Tibial nerve (tissue), 4 donors: ENCODE measurements at regions not wholly inside any gene's neighbourhood (a gene's known extent, or its start where the extent isn't known, plus 50 kb on each side); places are given as distances from the start of the nearest gene placed in this dataset.

Experiments
- CTCF ChIP-seq, 5 experiments: fragments of 200-600 bp in 3 of 5; fragments of 450-650 bp in 2 of 5; sonication (generic) in 3 of 5; IDR thresholded peaks; one replicate each; pipeline ENCODE4 v1.5.1; 2016 to 2019; ENCODE audit warnings: antibody characterized with exemption in 5 of 5, mild to moderate bottlenecking in 3 of 5, moderate library complexity in 2 of 5
- EP300 ChIP-seq, 2 donors: sonication (generic); formaldehyde crosslinking; IDR thresholded peaks; one replicate each; pipeline ENCODE4 v1.6.1; 2017; ENCODE audit warnings: antibody characterized with exemption in 2 of 2, mild to moderate bottlenecking in 1 of 2
- POLR2A ChIP-seq, 2 donors: fragments of 450-650 bp; IDR thresholded peaks; one replicate each; pipeline ENCODE4 v1.6.1; 2017; ENCODE audit warnings: antibody characterized with exemption in 2 of 2, mild to moderate bottlenecking in 2 of 2, moderate library complexity in 2 of 2

DNA sequence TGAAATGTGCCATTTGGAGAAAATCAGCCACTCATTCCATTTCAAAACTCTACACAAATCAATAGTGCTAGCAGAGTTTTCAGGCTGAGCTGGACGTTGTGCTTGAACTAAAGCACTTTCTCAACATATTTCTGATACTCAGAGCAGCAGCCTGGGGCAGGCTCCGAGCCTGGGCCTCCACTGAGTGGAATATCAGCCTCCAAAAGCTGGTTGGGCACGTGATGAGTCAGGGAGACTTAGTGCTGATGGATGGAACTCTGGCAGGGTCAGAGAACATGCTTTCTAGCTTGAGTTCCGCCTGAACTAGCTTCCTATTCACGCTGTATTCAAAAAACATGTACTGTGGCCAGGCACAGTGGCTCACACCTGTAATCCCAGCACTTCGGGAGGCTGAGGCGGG, 85.8 kb upstream of the PCDH8 start:
- TF ChIP-seq CTCF (IDR thresholded peaks at IDR 0.05) (no peak), POLR2A (IDR thresholded peaks at IDR 0.05) (no peak), EP300 (IDR thresholded peaks at IDR 0.05) (no peak)
